Brain microvascular endothelial cell (primary cell): ENCODE measurements at regions not wholly inside any gene's neighbourhood (a gene's known extent, or its start where the extent isn't known, plus 50 kb on each side); places are given as distances from the start of the nearest gene placed in this dataset.

Experiments used
- DNase-seq: peaks from one replicate; pipeline ENCODE4 v3.0.0-alpha.2; 2020
- H3K27ac ChIP-seq: fragments of 250-450 bp; sonication (Bioruptor Pico); 2 replicates; pipeline ENCODE4 v1.5.1; 2020; ENCODE audit warnings: mild to moderate bottlenecking, moderate library complexity
- H3K27me3 ChIP-seq: fragments of 250-450 bp; sonication (Bioruptor Pico); replicated peaks from 2 replicates; pipeline ENCODE4 v1.5.1; 2020; ENCODE audit warnings: mild to moderate bottlenecking
- H3K36me3 ChIP-seq: fragments of 250-450 bp; sonication (Bioruptor Pico); replicated peaks from 2 replicates; pipeline ENCODE4 v1.5.1; 2020; ENCODE audit warnings: mild to moderate bottlenecking
- H3K4me3 ChIP-seq: 2 replicates; pipeline ENCODE4 v1.5.1; 2011; ENCODE audit warnings: low read depth, mild to moderate bottlenecking, control low read depth, low read length, moderate library complexity
- in situ Hi-C: cut with HindIII; loops from 2 replicates; pipeline ENCODE4 v1.10.0; 2017; ENCODE audit warnings: low sequenced_read_pairs, low pct_ligation_motif_present
- TF ChIP-seq, protein P1 (sequence below): IDR thresholded peaks from 2 replicates; pipeline ENCODE4 v1.5.1; 2011; ENCODE audit warnings: low read depth, mild to moderate bottlenecking, moderate library complexity, low read length, control low read depth, inconsistent platforms; ENCODE audit errors: missing control alignments

DNA sequence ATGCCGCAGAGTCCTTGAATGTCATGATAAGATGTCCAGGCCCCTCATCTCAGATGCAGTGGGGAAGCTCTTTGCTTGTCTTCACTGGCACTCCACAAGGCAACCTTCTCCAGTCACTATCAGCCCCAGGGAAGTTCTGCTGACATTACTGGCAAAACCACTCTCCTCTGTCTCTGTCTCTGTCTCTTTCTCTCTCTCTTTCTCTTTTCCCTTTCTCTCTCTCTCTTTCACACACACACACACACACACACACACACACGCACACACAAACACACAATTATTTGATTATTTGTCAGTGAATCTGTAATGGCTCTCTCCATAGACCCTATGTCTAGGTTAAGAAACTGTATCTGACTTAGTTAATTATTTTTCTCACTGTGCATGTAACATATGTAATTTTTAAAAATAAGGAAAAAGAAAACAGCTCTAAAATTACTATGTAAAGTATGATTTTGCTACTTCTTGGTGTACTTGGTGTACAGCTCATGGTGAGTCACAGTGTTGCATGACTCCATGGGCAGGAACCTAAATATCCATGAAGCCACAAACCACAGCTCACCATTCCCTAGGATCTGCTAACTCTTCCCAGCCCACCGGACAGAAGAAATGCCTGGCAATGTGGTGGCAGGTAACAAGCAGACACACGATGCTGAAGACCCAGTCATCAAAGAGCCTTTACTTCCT lies 594.9 kb upstream of the ID2 start:
- peak; percentile 94 for DNase-seq
- TF ChIP-seq, protein P1, sequence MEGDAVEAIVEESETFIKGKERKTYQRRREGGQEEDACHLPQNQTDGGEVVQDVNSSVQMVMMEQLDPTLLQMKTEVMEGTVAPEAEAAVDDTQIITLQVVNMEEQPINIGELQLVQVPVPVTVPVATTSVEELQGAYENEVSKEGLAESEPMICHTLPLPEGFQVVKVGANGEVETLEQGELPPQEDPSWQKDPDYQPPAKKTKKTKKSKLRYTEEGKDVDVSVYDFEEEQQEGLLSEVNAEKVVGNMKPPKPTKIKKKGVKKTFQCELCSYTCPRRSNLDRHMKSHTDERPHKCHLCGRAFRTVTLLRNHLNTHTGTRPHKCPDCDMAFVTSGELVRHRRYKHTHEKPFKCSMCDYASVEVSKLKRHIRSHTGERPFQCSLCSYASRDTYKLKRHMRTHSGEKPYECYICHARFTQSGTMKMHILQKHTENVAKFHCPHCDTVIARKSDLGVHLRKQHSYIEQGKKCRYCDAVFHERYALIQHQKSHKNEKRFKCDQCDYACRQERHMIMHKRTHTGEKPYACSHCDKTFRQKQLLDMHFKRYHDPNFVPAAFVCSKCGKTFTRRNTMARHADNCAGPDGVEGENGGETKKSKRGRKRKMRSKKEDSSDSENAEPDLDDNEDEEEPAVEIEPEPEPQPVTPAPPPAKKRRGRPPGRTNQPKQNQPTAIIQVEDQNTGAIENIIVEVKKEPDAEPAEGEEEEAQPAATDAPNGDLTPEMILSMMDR, result no peak
- Histone ChIP-seq H3K27me3 (no peaks in the 10 kb centered on the region), H3K4me3 (no peak overlapping the region), H3K36me3 (no peaks in the 10 kb centered on the region), H3K27ac (peak overlapping the region; percentile 66)
- in situ Hi-C loops, result no loop called here

DNA sequence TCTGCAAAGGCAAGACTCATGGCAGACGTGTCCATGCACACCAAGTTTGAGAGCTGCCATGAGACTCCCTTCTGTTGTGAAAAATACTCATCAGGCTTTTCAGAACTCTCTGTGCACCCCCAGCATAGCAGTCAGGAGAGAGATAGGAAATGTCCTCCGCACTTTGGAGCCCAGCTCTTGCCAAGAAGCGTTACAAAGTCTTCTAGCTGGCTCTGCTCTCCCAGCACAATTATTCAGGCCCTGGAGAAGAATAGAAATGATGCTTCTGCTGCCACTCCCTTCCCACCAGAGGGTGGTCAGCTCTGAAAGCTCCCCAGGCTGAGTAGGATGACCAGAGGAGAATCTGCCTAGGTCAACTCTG lies 594.4 kb upstream of the ID2 start:
- DNase-seq, result no peak
- peak overlapping the region; percentile 66 for H3K27ac ChIP-seq
- TF ChIP-seq, protein P1, result no peak

DNA sequence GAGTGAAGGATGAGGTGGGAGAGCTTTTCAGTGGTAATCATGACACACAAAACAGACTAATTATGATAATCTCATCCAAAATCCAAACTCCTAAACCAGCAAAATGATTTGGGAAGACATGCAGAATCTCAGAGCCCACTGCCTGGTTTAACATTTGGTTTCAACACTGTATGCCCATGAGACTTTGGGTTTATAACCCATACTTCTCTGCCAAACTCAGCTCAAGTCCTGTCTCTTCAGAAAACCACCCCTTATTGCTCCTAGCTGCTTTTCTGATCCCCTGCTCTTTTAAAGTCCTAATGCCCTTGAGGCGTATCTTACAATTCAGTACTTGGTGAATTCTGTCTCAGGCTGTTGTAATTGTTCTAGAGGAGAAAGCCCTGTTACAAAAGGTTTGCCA lies 593.0 kb upstream of the ID2 start:
- in situ Hi-C loops, result no loop called here
- no peak overlapping the region for H3K4me3 ChIP-seq
- TF ChIP-seq, protein P1, result no peak

More for the DNA sequence above, 594.4 kb upstream of the ID2 start:
- H3K27me3 ChIP-seq, result no peaks in the 10 kb centered on the region
- no peak overlapping the region for H3K4me3 ChIP-seq
- H3K36me3 ChIP-seq, result no peaks in the 10 kb centered on the region
- in situ Hi-C loops, result no loop called here

DNA sequence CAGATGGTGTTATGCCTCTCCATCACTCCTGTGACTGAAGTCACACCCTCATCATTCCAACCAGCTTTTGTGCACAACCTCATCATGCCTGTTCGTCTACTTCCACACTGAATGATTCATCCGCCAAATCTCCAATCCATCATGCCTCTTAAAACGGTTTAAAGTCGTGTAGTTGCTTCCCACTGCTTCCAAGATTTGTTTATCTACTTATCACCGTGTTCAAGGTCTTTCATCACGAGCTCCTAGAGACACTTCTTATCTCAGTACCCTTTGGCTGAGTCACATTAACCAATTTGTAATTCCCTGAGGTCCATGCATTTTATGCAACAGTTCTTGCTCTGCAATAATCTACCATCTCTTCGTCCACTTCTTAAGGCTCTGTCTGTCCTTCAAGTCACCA lies 592.3 kb upstream of the ID2 start:
- H3K36me3 ChIP-seq, result no peaks in the 10 kb centered on the region
- H3K27ac ChIP-seq, result no peak overlapping the region
- H3K27me3 ChIP-seq, result no peaks in the 10 kb centered on the region
- in situ Hi-C loops, result no loop called here
- no peak overlapping the region for H3K4me3 ChIP-seq
- DNase-seq, result peak; percentile 52
- TF ChIP-seq, protein P1, result no peak

More for the DNA sequence above, 593.0 kb upstream of the ID2 start:
- no peaks in the 10 kb centered on the region for H3K27me3 ChIP-seq
- no peak for DNase-seq
- no peaks in the 10 kb centered on the region for H3K36me3 ChIP-seq
- no peak overlapping the region for H3K27ac ChIP-seq

DNA sequence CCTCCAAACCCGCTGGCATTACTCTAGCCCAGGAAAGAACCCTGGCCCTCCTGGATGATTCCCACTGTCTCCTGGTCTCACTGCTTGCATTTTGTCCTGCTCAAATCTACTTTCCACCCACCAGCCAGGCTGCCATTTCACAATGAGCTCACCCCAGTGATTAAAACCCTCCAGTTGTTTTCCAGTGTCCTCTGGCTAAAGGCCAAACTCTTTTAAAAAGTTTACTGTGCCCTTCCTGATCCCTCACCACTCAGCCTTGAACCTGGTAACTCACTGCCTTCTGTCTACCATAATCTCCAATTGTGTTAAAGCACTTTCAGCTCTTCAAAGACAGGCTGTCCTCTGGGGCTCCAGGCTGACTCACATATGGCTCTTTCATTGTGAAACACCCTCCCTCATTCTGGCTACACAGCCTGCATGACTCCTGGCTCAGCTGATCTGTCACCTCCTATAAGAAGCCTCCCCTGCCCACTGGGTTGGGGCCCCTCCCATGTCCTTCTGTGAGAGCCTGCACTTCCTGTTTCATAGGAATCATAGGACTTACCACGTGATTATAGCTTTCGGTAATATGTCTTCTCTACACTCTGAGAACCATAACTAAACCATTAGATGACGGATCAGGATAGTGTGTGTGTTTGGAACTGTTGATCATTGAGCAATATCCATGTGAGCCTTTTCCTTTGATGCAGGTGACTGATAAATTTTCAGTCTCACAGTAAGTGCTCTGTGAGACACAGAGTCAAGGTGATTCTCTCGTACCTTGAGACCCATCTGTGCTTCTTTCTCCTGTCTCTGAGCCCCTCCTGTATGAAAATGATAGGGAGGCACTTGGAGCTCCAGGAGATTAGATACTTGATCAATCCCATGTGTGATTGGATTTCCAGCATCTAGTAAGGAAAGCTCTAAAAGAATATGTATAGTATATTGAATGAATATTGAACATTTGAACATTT lies 590.8 kb upstream of the ID2 start:
- TF ChIP-seq, protein P1, result no peak
- H3K4me3 ChIP-seq, result no peak overlapping the region
- no peaks in the 10 kb centered on the region for H3K27me3 ChIP-seq
- no peaks in the 10 kb centered on the region for H3K36me3 ChIP-seq
- peak overlapping the region; percentile 16 for H3K27ac ChIP-seq
- DNase-seq, result peak; percentile 96
- in situ Hi-C loops, result no loop called here
